ENCODE measurements at regions not wholly inside any gene's neighbourhood (a gene's known extent, or its start where the extent isn't known, plus 50 kb on each side); places are given as distances from the start of the nearest gene placed in this dataset.

GRCh38 chr5:162325143-162325727 lies 257.7 kb downstream of the GABRG2 start:
- DNase-seq: no peak

DNA sequence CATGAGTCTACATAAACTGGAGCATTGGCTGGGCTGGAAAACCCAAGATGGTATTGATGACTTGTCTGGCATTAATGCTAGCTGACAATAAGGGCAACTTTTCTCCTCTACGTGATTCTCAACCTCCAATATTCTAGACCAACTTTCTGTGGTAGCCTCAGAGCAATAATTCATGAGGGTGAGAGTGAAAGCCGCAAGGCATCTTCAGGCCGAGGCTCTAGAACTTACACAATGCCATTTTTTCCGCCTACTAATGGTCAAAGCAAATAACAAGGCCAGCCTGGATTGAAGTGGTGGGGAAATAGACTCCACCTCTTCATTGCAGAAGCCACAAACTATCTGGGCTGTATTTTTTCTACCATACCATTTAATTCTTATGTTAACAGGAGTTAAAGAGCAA lies 267.4 kb downstream of the GABRG2 start:
- DNase-seq: no peak

GRCh38 chr5:162360373-162360931 lies 292.9 kb downstream of the GABRG2 start:
- DNase-seq: no peak

- DNase-seq: no peak
Observed at GRCh38 chr5:162372256-162372655, 304.7 kb downstream of the GABRG2 start.

DNA sequence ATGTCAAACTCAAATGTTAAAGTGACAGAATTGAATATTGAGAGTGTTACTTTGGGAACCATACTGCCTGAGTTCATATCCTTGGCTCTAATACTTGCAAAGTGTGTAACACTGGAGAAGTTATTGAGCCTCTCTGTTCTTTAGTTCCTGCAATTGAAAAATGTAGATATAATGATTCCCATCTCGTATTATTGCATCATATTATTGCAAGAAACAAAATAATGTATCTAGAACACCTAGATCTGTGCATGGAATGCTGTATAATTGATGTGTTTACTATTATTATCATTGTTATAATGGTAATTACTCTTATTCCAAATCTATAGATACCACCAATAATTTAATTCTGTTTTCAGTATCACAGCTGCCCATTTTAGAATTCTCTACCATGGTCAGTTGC lies 310.3 kb downstream of the GABRG2 start:
- DNase-seq: no peak

DNA sequence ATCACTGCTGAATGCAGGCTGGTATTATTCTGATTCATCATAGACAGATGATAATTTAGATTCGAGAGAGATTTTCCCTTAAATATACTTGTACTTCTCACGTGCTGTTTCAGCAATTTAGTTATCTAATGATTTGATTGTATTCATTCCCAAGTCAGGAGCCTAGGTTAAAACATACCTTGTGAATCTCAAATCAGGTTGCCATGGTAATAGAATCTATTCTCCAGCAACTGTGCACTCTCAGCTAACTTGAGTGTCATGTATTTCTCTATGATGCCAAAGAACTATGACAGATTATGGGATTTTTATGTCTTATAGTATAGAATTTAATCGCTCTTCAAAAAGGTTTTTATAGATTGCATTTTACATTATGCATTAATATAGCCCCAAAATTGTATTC lies 315.3 kb downstream of the GABRG2 start:
- no peak for DNase-seq

DNA sequence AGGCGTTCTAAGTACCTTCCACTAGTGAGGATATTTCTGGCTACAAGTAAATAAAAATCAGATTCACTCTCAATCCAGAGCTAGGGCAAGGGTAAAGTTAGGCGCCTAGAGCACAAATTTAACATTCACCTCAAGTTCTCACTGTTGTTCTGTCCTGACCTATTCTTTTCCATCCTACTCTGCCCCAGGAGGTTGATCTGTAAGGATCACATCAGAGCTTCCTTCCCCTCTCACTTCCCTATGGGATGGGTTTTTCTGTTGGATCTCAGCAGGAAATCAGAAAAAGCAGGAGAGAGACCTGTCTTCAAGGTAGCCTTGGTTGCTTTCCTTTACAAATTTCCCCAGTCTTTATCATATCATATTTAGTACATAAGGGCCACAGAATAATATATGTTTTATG lies 316.7 kb downstream of the GABRG2 start:
- DNase-seq: no peak

- DNase-seq: no peak
Observed at GRCh38 chr5:162391833-162392232, 324.3 kb downstream of the GABRG2 start.

DNA sequence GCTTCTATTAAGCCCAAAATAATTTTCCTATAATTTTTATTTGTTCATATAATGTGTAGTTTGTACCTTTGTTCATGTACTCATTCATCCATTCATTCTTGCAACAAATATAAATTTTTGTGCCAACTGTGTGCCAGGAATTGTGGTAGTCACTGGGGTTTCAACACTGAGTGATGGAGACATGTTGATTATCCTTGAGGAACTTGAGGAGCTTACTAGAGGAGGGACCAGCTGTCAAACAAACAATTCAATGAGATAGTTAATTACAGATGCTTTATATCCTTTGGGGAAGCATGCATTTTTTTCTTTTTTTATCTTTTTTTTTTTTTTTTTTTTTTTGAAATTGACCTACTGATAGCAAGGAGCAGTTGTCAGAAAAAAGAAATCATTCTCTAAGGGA lies 324.8 kb downstream of the GABRG2 start:
- DNase-seq: no peak

DNA sequence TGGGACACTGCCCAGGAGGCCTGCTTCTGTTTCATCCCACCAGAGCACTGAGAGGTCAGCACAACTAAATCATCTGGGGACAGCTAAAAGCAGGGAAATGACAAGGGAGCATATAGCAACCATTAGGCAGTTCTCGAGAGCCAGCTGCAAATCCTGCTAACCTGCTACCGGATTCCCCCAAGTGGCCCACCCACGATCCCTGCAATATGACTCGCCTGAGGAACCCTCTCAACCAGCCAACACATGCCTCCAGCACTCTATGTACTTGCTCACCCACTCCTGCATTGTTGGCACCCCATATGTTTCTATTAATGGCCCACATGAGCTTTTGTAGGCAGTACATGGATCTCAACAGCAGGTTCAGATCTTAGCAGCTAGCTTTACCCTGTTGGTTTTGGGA lies 326.0 kb downstream of the GABRG2 start:
- DNase-seq: no peak

DNA sequence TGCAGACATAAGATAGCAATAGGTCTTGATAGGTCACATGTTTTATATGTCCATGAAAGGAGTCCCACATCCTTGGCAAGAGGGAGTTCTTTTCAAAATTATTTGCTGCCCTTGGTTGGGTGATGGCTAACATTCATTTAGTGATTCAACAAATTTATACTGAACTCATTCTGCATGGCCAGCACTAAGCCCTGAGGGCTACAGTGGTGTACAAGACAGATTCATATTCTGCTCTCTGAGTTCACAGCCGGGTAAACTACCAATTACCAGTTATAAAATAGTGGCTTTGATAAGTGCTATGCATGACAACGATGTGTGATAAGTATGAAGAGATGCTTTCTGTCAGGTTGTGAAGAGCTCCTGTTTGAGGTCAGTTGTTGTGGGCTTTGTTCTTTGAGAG lies 340.0 kb downstream of the GABRG2 start:
- no peak for DNase-seq

DNA sequence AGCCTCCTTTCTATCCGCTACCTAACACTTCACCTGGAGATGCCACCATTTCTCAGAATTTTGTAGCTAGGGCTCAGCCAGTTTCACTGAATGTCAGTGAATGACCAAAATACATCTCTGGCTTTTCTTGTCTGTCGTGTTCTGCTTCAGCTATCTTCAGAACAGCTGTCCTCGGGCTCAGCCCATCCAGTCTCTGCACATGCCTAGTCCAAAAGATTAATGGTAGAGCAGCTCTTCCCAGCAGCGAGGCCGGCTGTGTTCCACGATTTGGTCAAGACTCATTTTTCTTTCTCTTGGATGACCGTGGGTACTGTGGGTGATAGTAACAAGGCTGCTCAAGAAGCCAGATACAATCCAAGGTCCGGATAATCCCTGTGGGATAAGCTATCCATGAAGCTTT lies 342.8 kb downstream of the GABRG2 start:
- no peak for DNase-seq

GRCh38 chr5:162429142-162429541 lies 361.6 kb downstream of the GABRG2 start:
- no peak for DNase-seq

GRCh38 chr5:162434281-162434680 lies 366.7 kb downstream of the GABRG2 start:
- no peak for DNase-seq

GRCh38 chr5:162436055-162436454 lies 368.5 kb downstream of the GABRG2 start:
- DNase-seq: no peak

GRCh38 chr5:162444129-162444762 lies 376.7 kb downstream of the GABRG2 start:
- no peak for DNase-seq

DNA sequence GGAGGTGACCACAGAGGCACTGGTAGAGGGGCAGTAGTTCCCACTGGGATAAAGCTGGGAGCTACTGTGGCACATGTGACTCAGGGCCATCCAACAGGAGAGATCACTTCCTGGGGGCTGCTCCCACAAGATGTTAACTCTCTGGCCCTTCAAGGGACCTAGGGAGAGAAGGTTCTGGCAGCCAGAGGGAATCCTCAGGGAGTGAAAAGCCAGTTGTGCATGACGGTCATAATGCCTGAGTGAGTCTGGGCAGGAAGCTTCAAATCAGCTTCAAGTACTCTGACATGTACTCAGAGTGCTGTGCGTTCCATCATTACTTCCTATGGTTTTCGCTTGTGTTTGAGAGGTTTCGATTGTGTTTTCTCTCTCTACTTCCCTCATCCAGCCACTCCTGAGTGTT lies 388.5 kb downstream of the GABRG2 start:
- DNase-seq: no peak

GRCh38 chr5:162466011-162466410 lies 398.4 kb downstream of the GABRG2 start:
- no peak for DNase-seq

DNA sequence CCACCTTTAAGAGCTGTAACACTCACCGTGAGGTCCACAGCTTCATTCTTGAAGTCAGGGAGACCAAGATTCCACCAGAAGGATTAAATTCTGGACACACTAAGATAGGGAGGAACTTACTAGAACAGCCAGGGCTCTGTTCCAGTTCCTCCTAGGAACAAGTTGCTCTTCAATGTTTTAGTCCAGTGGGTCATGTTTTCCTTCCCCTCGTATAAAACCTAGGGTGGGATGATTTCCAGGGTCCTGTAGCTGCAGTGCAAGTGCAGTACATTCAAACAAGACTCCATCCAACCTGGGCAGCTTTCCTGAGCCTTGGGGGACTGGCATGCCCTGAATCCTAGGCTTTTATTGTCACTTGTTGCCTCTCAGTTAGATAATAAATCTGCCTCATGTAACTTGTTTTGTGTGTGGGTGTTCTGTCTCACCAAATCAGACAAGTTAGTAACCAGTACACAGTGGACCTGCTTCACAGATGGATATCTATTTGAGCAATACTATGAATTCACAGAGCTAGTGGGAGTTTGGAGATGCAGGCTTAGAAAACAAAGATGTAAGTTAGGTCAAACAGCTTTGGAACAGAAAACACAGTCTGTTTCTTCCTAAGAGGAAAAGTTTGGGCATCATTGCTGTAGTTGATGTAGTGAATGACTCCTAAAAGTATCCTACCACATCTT lies 405.6 kb downstream of the GABRG2 start:
- DNase-seq: no peak

- no peak for DNase-seq
Observed at GRCh38 chr5:162474239-162474638, 406.7 kb downstream of the GABRG2 start.

DNA sequence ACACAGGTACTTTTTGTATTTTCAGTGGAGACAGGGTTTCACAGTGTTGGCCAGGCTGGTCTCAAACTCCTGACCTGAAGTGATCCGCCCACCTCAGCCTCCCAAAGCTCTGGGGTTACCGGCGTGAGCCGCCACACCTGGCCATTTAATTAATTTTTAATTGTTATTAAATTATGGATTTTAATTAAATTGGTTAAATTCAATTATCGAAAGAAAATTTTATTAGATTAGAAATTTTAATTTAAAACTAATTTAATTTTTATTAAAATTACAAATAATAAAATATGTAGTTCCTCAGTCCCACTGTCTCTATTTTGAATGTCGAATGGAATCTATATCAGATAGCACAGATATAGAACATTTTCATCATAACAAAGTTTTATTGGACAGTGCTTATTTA lies 416.5 kb downstream of the GABRG2 start:
- DNase-seq: no peak

DNA sequence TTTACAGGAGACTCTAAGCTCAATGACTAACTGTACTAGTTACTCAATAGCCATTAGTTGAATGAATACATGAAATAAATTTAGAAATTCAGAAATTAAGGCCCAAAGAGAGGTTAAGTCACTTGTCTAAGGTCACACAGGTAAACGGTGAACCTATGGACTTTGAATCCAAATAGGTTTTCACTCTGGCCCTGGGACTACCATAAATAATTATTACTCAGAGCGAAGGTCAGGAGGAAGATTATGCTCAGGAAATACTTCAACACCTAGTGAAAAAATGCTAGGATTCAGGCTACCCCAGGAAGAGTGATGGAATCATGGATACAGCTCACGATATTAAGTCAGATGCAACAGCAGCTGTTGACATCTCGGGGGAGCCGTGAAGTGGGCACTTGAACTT lies 417.4 kb downstream of the GABRG2 start:
- no peak for DNase-seq

- DNase-seq: no peak
Observed at GRCh38 chr5:162485666-162486292, 418.2 kb downstream of the GABRG2 start.
